ENCODE measurements at regions not wholly inside any gene's neighbourhood (a gene's known extent, or its start where the extent isn't known, plus 50 kb on each side); places are given as distances from the start of the nearest gene placed in this dataset.
A peak's percentile ranks its signal among the peaks of the same experiment; 100 is the strongest.
"Not testable (repeated sequence)": the region's sequence is repeated elsewhere in the genome, so short reads cannot be mapped to it uniquely, and the experiment has no call there.

DNA sequence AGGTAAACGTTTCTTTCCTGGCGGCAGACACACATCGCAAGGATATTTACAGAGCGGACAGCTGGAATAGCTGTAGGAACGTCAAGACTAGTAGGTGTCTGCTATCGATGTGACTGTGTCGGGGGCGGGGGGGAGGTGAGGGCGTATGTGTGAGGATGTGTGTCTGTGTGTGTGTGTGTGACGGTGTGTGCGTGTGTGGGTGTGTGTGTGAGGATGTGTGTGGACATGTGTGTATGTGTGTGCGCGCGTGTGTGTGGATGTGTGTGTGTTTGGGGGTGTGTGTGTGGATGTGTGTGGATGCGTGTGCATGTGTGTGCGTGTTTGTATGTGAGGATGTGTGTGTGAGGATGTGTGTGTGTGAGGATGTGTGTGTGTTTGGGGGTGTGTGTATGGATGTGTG lies 55.4 kb downstream of the PNMA6F start:
- not testable (repeated sequence) for DNase-seq

DNA sequence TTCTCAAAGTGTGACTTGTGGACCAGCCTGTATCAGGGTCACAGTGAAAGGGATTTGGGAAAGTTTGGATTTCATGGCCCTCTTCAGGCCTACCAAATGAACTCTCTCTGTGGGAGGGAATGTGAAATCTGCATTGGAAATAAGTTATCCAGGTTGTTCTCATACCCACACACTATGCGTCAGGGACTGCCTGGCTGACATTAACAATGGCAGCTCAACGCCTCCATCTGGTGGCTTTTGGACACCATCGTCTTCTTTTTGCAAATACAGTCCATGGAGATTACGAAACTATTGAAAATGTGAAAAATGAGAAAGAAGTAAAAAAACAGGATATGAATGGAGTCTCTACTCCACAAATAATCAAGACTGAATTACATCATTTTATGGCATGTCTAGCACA lies 61.1 kb downstream of the PNMA6F start:
- not testable (repeated sequence) for DNase-seq

DNA sequence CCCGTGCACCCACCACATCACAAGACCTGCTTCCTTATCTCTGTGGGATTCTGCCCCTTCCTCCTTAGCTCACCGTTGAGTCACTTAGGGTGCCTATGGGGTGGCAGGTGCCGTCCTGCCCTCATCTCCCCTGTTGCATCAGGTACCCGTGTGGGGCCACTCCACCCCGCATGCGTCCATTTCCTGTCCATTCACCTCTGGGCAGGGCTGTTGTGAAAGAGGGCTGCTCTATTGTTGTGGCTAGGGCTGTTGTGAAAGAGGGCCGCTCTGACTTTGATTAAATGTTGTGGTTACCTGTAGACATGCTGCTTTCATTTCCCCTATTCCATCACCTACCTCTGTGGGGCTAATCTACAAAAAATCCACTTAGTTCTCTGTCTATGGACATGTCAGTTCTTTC lies 68.3 kb downstream of the PNMA6F start:
- not testable (repeated sequence) for DNase-seq

DNA sequence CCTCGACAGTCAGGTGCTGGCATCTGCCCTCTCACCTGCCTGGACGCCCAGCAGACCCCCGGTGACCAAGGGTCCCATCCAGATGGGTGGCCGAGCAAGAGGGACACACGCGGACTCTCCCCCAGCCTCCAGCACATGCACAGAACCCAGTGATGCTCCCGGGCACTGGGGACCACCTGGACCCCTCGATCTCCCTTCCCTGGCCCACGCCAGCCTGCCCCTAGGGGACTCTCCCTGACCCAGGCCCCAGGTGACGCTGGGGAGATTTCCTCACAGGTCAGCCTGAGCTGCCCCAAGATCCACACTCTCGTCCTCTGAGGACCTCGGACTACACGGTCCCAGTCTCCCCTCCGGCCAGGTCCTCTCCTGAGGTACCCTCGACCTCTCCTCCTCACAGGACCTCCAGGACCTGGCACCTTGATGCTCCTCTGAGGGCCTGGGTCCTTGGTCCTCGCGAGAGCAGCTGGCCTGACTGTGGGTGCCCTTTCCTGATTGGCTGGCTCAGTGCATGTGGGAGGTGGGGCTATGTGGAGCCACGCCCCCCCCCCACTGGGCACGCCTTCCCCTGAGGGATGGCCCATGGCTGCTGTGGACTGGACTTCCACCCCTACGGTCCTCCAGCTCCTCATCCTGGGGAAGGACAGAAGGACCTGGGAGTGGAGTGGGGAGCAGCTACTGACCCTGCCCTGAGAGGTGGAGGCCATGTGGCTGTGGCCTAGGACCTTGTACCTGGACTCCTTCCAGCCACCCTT lies 69.0 kb downstream of the PNMA6F start:
- not testable (repeated sequence) for DNase-seq

DNA sequence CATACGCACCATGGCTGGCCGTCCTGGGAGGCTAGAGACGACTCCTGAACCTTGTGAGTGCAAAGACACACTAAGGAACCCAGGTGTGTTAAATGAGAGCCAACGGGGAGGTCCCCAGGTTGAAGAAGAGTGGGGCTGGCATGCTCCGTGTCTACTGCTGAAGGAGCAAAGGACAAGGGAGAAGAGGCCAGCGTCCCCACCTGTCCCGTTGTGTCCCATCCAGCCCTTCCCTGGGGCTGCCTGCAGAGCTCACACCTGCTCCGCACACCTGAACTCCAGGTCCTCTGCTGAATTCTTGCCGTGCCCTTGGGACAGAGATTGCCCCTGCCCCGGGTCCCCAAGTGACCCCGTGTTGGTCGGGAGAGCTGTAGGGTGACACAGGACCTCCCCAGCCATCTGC lies 69.6 kb downstream of the PNMA6F start:
- not testable (repeated sequence) for DNase-seq

DNA sequence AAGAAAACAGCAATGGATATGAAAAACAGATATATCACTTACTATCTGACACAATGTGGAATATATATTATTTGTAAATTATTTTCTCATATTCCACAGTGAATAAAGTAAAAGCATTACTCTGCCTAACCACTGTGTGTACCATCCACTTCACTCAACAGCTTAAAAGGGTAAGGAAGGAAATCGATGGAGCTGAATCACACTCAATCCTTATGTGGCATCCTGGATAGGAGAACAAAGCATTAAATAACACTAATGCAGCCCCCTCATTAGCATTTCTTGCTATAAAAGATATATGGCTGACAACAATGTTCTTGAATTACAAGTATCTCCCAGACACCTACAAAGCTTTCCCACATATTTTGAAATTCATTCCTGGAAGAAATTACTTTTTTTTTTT lies 70.8 kb downstream of the PNMA6F start:
- DNase-seq = not testable (repeated sequence)

DNA sequence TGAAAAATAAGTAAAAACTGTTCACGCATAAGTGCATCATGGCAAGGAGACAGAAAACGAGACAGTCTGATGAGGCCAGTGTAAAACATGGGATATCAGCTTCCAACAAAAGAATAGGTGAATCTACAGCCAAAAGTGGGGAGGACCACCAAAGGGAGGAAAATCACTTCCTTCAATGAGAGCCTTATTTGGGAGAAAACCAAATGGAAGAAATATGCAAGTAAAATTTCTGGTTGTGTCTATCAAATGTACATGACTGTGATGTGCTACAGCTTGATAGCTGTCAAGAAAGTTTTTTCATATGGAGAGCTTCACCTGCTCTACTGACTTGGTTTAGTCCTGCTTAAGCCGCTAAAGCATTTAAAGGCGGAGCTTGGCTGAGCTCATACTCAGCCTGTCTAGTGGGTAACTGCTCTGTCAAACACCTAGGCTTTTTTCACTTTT lies 66.2 kb downstream of the MAGEA1 start:
- peak; percentile 84 for DNase-seq

DNA sequence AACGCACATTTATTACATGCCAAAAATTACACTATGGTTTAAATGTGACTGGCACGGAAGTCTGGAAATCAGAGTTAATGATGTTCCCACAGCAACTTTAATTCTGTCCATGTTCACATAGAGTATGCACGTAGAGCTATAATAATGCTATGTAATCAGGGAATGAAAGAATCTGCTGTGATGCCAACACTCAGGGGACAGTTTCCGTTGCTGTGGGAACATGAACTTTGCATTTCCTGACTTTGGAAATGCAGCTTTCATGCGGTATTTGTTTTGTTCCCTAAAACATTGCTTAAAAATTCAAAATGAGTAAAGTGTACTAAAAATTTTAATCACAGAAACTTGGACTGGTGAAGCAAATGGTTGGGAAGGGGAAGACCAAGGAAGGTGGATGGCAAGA lies 65.7 kb downstream of the MAGEA1 start:
- no peak for DNase-seq

DNA sequence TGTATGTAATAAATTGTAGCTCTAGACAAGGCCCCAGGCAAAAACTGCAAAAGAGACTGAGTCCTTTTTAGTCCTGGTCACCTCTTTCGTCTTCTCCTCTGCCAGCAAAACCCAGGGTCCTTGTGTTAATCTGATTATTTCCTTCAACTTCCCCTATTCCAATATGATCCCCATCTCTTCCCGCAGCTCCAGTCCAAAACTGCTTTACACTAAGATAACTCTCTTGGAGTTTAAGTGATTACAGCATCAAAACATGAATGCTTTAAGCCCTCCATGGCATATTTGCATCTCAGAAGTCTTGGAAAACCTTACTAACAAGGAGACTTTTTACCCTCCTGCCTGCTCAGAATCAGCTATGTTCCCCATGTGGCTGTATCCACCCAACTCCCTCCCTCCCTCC lies 59.3 kb downstream of the MAGEA1 start:
- no peak for DNase-seq

Measured in eye (tissue), 1 donor.